Keratinocyte (primary cell): ENCODE measurements at regions not wholly inside any gene's neighbourhood (a gene's known extent, or its start where the extent isn't known, plus 50 kb on each side); places are given as distances from the start of the nearest gene placed in this dataset.

Experiments used
- DNase-seq: peaks from one replicate; pipeline ENCODE4 v3.0.0-alpha.2; 2011; ENCODE audit warnings: low read depth, missing footprints, low spot score
- FAIRE-seq: peaks from 2 replicates; lab custom pipeline; 2011; peaks lifted over from hg19 to GRCh38; lab: Jason Lieb, UNC
- H2AFZ ChIP-seq: 2 replicates; pipeline ENCODE4 v1.6.0; 2012; ENCODE audit warnings: low read length, control low read depth, inconsistent platforms; ENCODE audit not compliant: control insufficient read depth
- H3K27ac ChIP-seq: 2 replicates; pipeline ENCODE4 v1.5.1; 2011; ENCODE audit warnings: low read length; ENCODE audit not compliant: control insufficient read depth, insufficient read depth
- H3K27me3 ChIP-seq: 3 replicates; pipeline ENCODE4 v1.6.0; 2011; ENCODE audit warnings: low read length; ENCODE audit not compliant: control insufficient read depth, insufficient read depth; ENCODE audit errors: extremely low read depth
- H3K36me3 ChIP-seq, 2 experiments: 2 replicates in 1 of 2; 3 replicates in 1 of 2; pipeline ENCODE4 v1.5.1; 2011; ENCODE audit warnings: low read length in 2 of 2, mild to moderate bottlenecking in 1 of 2; ENCODE audit not compliant: control insufficient read depth in 2 of 2, insufficient read depth in 2 of 2; ENCODE audit errors: extremely low read depth in 1 of 2
- H3K4me1 ChIP-seq: 3 replicates; pipeline ENCODE4 v1.5.1; 2011; ENCODE audit warnings: low read length; ENCODE audit not compliant: control insufficient read depth, insufficient read depth; ENCODE audit errors: extremely low read depth
- H3K4me2 ChIP-seq: 3 replicates; pipeline ENCODE4 v1.6.0; 2011; ENCODE audit warnings: low read depth, low read length; ENCODE audit not compliant: control insufficient read depth, insufficient read depth; ENCODE audit errors: extremely low read depth
- H3K4me3 ChIP-seq, 3 experiments: fragments of 200-600 bp in 1 of 3; sonication (generic) in 1 of 3; 2 replicates in 2 of 3; 3 replicates in 1 of 3; pipeline ENCODE4 v1.5.1; 2011 to 2016; ENCODE audit warnings: low read length in 3 of 3, mild to moderate bottlenecking in 3 of 3, control low read depth in 2 of 3, inconsistent platforms in 1 of 3, low read depth in 1 of 3, mixed read lengths in 1 of 3, mixed run types in 1 of 3, moderate library complexity in 1 of 3; ENCODE audit not compliant: control insufficient read depth in 2 of 3, insufficient read depth in 2 of 3; ENCODE audit errors: extremely low read depth in 1 of 3
- H3K79me2 ChIP-seq: 2 replicates; pipeline ENCODE4 v1.6.0; 2012; ENCODE audit warnings: low read length; ENCODE audit not compliant: control insufficient read depth, insufficient read depth
- H3K9ac ChIP-seq: 3 replicates; pipeline ENCODE4 v1.6.0; 2011; ENCODE audit warnings: low read length; ENCODE audit not compliant: control insufficient read depth, insufficient read depth; ENCODE audit errors: extremely low read depth
- H3K9me1 ChIP-seq: 3 replicates; pipeline ENCODE4 v1.6.0; 2011; ENCODE audit warnings: low read length; ENCODE audit not compliant: control insufficient read depth, insufficient read depth; ENCODE audit errors: extremely low read depth
- H3K9me3 ChIP-seq: 2 replicates; pipeline ENCODE4 v1.5.1; 2012; ENCODE audit warnings: low read depth, low read length; ENCODE audit not compliant: control insufficient read depth
- H4K20me1 ChIP-seq: 3 replicates; pipeline ENCODE4 v1.6.0; 2011; ENCODE audit warnings: low read length; ENCODE audit not compliant: control insufficient read depth, insufficient read depth; ENCODE audit errors: extremely low read depth
- EZH2 ChIP-seq: IDR thresholded peaks from one replicate; pipeline ENCODE4 v1.6.1; 2012; ENCODE audit warnings: inconsistent platforms, mild to moderate bottlenecking, low read length, moderate library complexity
- dilution Hi-C: fragments of 300-500 bp; cut with MboI; formaldehyde crosslinking; loops from one replicate; pipeline ENCODE4 v1.7.0; 2020; ENCODE audit warnings: low sequenced_read_pairs; ENCODE audit not compliant: extremely low pct_ligation_motif_present
- TF ChIP-seq, protein P1 (sequence below), 3 experiments: IDR thresholded peaks in 1 of 3; conservative IDR thresholded peaks in 1 of 3; optimal IDR thresholded peaks in 1 of 3; 2 replicates in 2 of 3; 3 replicates in 1 of 3; pipeline versions ENCODE3 to v1.5.1; 2011; ENCODE audit warnings: low read length in 3 of 3, mild to moderate bottlenecking in 3 of 3, moderate library complexity in 2 of 3, control low read depth in 1 of 3, inconsistent platforms in 1 of 3; ENCODE audit not compliant: insufficient read depth in 2 of 3; ENCODE audit errors: extremely low read depth in 1 of 3

DNA sequence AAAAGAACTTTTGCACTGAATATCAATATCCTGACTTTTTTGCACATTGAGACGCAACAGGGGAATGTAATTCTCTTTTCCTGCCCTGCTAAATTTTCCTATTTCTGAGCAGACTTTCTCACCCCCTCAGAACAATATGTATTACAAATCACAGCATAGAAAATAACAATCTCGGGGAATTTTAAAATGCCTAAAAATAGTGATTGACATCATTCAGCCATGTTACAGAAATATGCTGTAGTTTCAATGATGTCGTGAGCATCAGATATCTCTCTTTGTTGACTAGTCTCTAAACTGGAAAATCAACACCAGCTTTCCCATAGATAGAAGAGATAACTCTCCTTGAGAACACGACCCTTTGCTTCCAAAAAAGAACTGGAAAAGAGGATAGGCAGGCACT is 166.7 kb downstream of the ZDHHC21 start:
- dilution Hi-C loops, result no loop called here
- FAIRE-seq (no peak), DNase-seq (no peak)
- Histone ChIP-seq H3K4me3 (no peak overlapping the region), H3K9ac (no peak overlapping the region), H3K79me2 (no peaks in the 10 kb centered on the region), H3K36me3 (no peaks in the 10 kb centered on the region), H3K4me1 (no peaks in the 10 kb centered on the region), H3K9me3 (no peaks in the 10 kb centered on the region), H2AFZ (no peak overlapping the region), H3K27ac (no peak overlapping the region), H3K4me2 (no peak overlapping the region), H3K27me3 (no peaks in the 10 kb centered on the region), H3K9me1 (no peaks in the 10 kb centered on the region), H4K20me1 (no peaks in the 10 kb centered on the region)
- TF ChIP-seq, protein P1, sequence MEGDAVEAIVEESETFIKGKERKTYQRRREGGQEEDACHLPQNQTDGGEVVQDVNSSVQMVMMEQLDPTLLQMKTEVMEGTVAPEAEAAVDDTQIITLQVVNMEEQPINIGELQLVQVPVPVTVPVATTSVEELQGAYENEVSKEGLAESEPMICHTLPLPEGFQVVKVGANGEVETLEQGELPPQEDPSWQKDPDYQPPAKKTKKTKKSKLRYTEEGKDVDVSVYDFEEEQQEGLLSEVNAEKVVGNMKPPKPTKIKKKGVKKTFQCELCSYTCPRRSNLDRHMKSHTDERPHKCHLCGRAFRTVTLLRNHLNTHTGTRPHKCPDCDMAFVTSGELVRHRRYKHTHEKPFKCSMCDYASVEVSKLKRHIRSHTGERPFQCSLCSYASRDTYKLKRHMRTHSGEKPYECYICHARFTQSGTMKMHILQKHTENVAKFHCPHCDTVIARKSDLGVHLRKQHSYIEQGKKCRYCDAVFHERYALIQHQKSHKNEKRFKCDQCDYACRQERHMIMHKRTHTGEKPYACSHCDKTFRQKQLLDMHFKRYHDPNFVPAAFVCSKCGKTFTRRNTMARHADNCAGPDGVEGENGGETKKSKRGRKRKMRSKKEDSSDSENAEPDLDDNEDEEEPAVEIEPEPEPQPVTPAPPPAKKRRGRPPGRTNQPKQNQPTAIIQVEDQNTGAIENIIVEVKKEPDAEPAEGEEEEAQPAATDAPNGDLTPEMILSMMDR (optimal IDR thresholded peaks at IDR 0.05 in 1 of 3, IDR thresholded peaks at IDR 0.05 in 1 of 3, conservative IDR thresholded peaks at IDR 0.05 in 1 of 3; ENCODE audit: extremely low read depth in 1 of 3, insufficient read depth in 2 of 3, low read length in 3 of 3), result no peak

DNA sequence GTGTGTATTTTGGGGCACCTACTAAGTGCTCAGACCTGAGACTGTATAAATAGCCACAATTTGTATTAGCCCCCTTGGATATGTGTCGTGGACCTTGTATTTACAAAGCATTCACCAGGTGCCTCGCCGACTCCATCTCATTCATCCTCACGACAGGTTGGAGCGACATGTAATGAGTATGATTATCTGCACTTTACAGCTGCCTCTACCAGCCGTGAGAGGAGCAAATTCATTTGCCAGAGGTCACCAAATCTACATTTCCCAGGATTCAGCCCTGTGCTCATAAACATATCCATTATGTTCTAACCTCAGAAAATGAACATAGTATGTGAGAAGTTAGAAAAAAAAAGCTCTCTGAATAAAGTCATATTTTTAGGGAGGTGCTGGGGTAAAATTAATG is 167.4 kb downstream of the ZDHHC21 start:
- no peaks in the 10 kb centered on the region for H3K9me1 ChIP-seq
- no peak overlapping the region for H2AFZ ChIP-seq
- DNase-seq, result no peak
- no peaks in the 10 kb centered on the region for H3K36me3 ChIP-seq
- no peak overlapping the region for H3K4me2 ChIP-seq
- no peak overlapping the region for H3K27ac ChIP-seq
- no peaks in the 10 kb centered on the region for H3K27me3 ChIP-seq
- TF ChIP-seq, protein P1 (optimal IDR thresholded peaks at IDR 0.05 in 1 of 3, IDR thresholded peaks at IDR 0.05 in 1 of 3, conservative IDR thresholded peaks at IDR 0.05 in 1 of 3; ENCODE audit: extremely low read depth in 1 of 3, insufficient read depth in 2 of 3, low read length in 3 of 3), result no peak
- no peak for TF ChIP-seq EZH2
- H3K79me2 ChIP-seq, result no peaks in the 10 kb centered on the region
- no peaks in the 10 kb centered on the region for H3K4me1 ChIP-seq
- no peak for FAIRE-seq
- no peaks in the 10 kb centered on the region for H4K20me1 ChIP-seq
- H3K9me3 ChIP-seq, result no peaks in the 10 kb centered on the region
- H3K4me3 ChIP-seq, result no peak overlapping the region
- dilution Hi-C loops, result no loop called here
- H3K9ac ChIP-seq, result no peak overlapping the region
